IMR-90 (cell line): ENCODE measurements at regions not wholly inside any gene's neighbourhood (a gene's known extent, or its start where the extent isn't known, plus 50 kb on each side); places are given as distances from the start of the nearest gene placed in this dataset.
"Not testable (repeated sequence)": the region's sequence is repeated elsewhere in the genome, so short reads cannot be mapped to it uniquely, and the experiment has no call there.

Source experiments
- ATAC-seq: fragments of 200-7000 bp; cut with Tn5 transposase; 2 replicates; pipeline ENCODE4 v1.9.1; 2020; ENCODE audit warnings: low read depth, mild to moderate bottlenecking, moderate library complexity
- BruUV-seq: library from RNA; stranded (reverse); fragments of 400-500 nt; replicated peaks from 2 replicates; lab custom pipeline; 2021; lab: Mats Ljungman, UMichigan
- CTCF ChIA-PET: fragments of 300-600 bp; formaldehyde crosslinking; extraction: SDS; loops from one replicate; lab custom pipeline; 2021; ENCODE audit warnings: antibody characterized with exemption; lab: Yijun Ruan, JAX
- POLR2A ChIA-PET: fragments of 300-600 bp; sonication (Branson Sonifier 250); formaldehyde crosslinking; loops from one replicate; lab custom pipeline; 2022; ENCODE audit warnings: antibody characterized with exemption; ENCODE audit not compliant: unreplicated experiment; lab: Charles Lee
- DNase-seq: peaks from one replicate; pipeline ENCODE4 v3.0.0; 2013
- H2AFZ ChIP-seq: replicated peaks from 2 replicates; pipeline ENCODE3; 2013; ENCODE audit warnings: low read length, mild to moderate bottlenecking; ENCODE audit not compliant: poor library complexity
- H2AK5ac ChIP-seq: 2 replicates; pipeline ENCODE4 v1.6.1; 2013; ENCODE audit warnings: low read depth, low read length, inconsistent platforms
- H2AK9ac ChIP-seq: replicated peaks from 2 replicates; pipeline ENCODE3; 2013; ENCODE audit warnings: mild to moderate bottlenecking, low read depth, low read length, moderate library complexity; ENCODE audit not compliant: poor library complexity
- H2BK120ac ChIP-seq: 2 replicates; pipeline ENCODE4 v1.6.1; 2013; ENCODE audit warnings: low read depth, low read length, inconsistent platforms
- H2BK15ac ChIP-seq: 3 replicates; pipeline ENCODE4 v1.6.1; 2013; ENCODE audit warnings: low read depth, low read length, inconsistent platforms
- H2BK20ac ChIP-seq: 2 replicates; pipeline ENCODE4 v1.6.1; 2013; ENCODE audit warnings: low read depth, mild to moderate bottlenecking, inconsistent platforms, low read length, moderate library complexity
- H2BK5ac ChIP-seq: 2 replicates; pipeline ENCODE4 v1.6.1; 2013; ENCODE audit warnings: mild to moderate bottlenecking, low read depth, low read length, inconsistent platforms; ENCODE audit not compliant: poor library complexity, severe bottlenecking
- H3K14ac ChIP-seq: replicated peaks from 2 replicates; pipeline ENCODE4 v1.6.1; 2013; ENCODE audit warnings: low read depth, low read length, inconsistent platforms
- H3K18ac ChIP-seq: 2 replicates; pipeline ENCODE4 v1.6.1; 2013; ENCODE audit warnings: low read depth, low read length, control low read depth
- H3K23ac ChIP-seq: 2 replicates; pipeline ENCODE4 v1.6.1; 2013; ENCODE audit warnings: low read depth, low read length, inconsistent platforms
- H3K27ac ChIP-seq: 2 replicates; pipeline ENCODE4 v1.5.1; 2013; ENCODE audit warnings: mild to moderate bottlenecking, control low read depth, low read length; ENCODE audit not compliant: insufficient read depth
- H3K27me3 ChIP-seq: 2 replicates; pipeline ENCODE4 v1.6.1; 2013; ENCODE audit warnings: low read length; ENCODE audit not compliant: control insufficient read depth, insufficient read depth
- H3K36me3 ChIP-seq: 2 replicates; pipeline ENCODE4 v1.6.1; 2013; ENCODE audit warnings: low read length, mixed read lengths; ENCODE audit not compliant: control insufficient read depth, insufficient read depth
- H3K4ac ChIP-seq: 2 replicates; pipeline ENCODE4 v1.6.1; 2013; ENCODE audit warnings: low read depth, low read length, inconsistent platforms
- H3K4me1 ChIP-seq: 2 replicates; pipeline ENCODE4 v1.6.1; 2013; ENCODE audit warnings: low read length, mixed read lengths; ENCODE audit not compliant: control insufficient read depth, insufficient read depth
- H3K4me2 ChIP-seq: 2 replicates; pipeline ENCODE4 v1.6.1; 2013; ENCODE audit warnings: low read depth, mild to moderate bottlenecking, control low read depth, low read length, moderate library complexity
- H3K4me3 ChIP-seq: 2 replicates; pipeline ENCODE4 v1.5.1; 2013; ENCODE audit warnings: low read depth, mild to moderate bottlenecking, control low read depth, low read length, moderate library complexity; ENCODE audit not compliant: insufficient read depth
- H3K56ac ChIP-seq: 2 replicates; pipeline ENCODE4 v1.6.1; 2013; ENCODE audit warnings: low read length, inconsistent platforms; ENCODE audit not compliant: insufficient read depth; ENCODE audit errors: extremely low read depth
- H3K79me1 ChIP-seq, 2 experiments: 2 replicates each; pipeline ENCODE4 v1.6.1; 2013; ENCODE audit warnings: low read length in 2 of 2, inconsistent platforms in 1 of 2, low read depth in 1 of 2
- H3K9ac ChIP-seq: 2 replicates; pipeline ENCODE4 v1.6.1; 2013; ENCODE audit warnings: low read depth, low read length, control low read depth
- H3K9me1 ChIP-seq: 2 replicates; pipeline ENCODE4 v1.6.1; 2013; ENCODE audit warnings: low read length, inconsistent platforms; ENCODE audit not compliant: insufficient read depth
- H3K9me3 ChIP-seq: 2 replicates; pipeline ENCODE4 v1.6.1; 2013; ENCODE audit warnings: low read length; ENCODE audit not compliant: control insufficient read depth, insufficient read depth
- H4K20me1 ChIP-seq: 2 replicates; pipeline ENCODE4 v1.6.1; 2013; ENCODE audit warnings: low read length, inconsistent platforms; ENCODE audit not compliant: insufficient read depth
- H4K5ac ChIP-seq: 2 replicates; pipeline ENCODE4 v1.6.1; 2013; ENCODE audit warnings: mild to moderate bottlenecking, low read depth, low read length, control low read depth
- H4K8ac ChIP-seq, 2 experiments: 2 replicates each; pipeline ENCODE4 v1.6.1; 2013; ENCODE audit warnings: low read depth in 2 of 2, low read length in 2 of 2, control low read depth in 1 of 2, inconsistent platforms in 1 of 2
- H4K91ac ChIP-seq: 2 replicates; pipeline ENCODE4 v1.6.1; 2013; ENCODE audit warnings: low read depth, low read length, inconsistent platforms; ENCODE audit not compliant: insufficient read depth
- WGBS, 2 experiments: methylation state at CpG; one replicate each; pipeline versions ENCODE4 v1.1.5 to v1.1.7; 2013; ENCODE audit warnings: missing lambda C conversion rate in 2 of 2; ENCODE audit not compliant: insufficient read length in 1 of 2; ENCODE audit errors: extremely low coverage in 2 of 2; 5-methylcytosine and 5-hydroxymethylcytosine counted together
- dilution Hi-C: fragments of 300-500 bp; cut with HindIII; formaldehyde crosslinking; loops from one replicate; pipeline ENCODE4 v1.14.3; 2018; ENCODE audit warnings: low sequenced_read_pairs; ENCODE audit not compliant: unreplicated experiment
- in situ Hi-C: fragments of 300-500 bp; cut with MboI; formaldehyde crosslinking; loops from 3 replicates; pipeline ENCODE4 v1.14.3; 2019; ENCODE audit warnings: low sequenced_read_pairs, inconsistent platforms, mixed read lengths
- intact Hi-C: fragments of 100-400 bp; cut with micrococcal nuclease; formaldehyde crosslinking; loops from 2 replicates; pipeline ENCODE4 v1.10.0; 2022

DNA sequence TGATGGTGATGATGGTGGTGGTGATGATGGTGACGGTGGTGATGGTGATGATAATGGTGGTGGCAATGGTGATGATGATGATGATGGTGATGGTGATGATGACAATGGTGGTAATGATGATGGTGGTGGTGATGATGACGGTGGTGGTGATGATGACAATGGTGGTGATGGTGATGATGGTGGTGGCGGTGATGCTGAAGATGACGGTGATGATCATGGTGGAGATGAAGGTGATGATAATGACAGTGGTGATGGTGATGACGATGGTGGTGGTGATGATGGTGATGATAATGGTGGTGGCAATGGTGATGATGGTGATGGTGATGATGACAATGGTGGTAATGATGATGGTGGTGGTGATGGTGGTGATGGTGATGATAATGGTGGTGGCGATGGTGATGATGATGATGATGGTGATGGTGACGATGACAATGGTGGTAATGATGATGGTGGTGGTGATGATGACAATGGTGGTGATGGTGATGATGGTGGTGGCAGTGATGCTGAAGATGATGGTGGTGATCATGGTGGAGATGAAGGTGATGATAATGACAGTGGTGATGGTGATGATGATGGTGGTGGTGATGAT, 283.0 kb downstream of the FOXL1 start:
- dilution Hi-C loops, H3K4me2 ChIP-seq, H3K56ac ChIP-seq, ATAC-seq, H3K4me1 ChIP-seq, H2AK9ac ChIP-seq, H3K79me1 ChIP-seq, H3K18ac ChIP-seq, POLR2A ChIA-PET, H3K9me1 ChIP-seq, BruUV-seq, H4K91ac ChIP-seq, H2BK5ac ChIP-seq, H2BK20ac ChIP-seq, H3K23ac ChIP-seq, H4K20me1 ChIP-seq, DNase-seq, in situ Hi-C loops, H2AFZ ChIP-seq, H3K9ac ChIP-seq, H3K4me3 ChIP-seq, H3K4ac ChIP-seq, H3K27me3 ChIP-seq, H2BK120ac ChIP-seq, H2AK5ac ChIP-seq, H4K8ac ChIP-seq, intact Hi-C loops, H3K14ac ChIP-seq, H3K36me3 ChIP-seq, CTCF ChIA-PET, H3K27ac ChIP-seq, H4K5ac ChIP-seq, H3K9me3 ChIP-seq, H2BK15ac ChIP-seq: not testable (repeated sequence)
- 94% methylated on average over 6 of the region's 7 CpGs; no CpG with 5 or more reads in 1 of the 2 experiments for WGBS, 2 experiments
